HG03378 (cell line): ENCODE measurements at regions not wholly inside any gene's neighbourhood (a gene's known extent, or its start where the extent isn't known, plus 50 kb on each side); places are given as distances from the start of the nearest gene placed in this dataset.
"Not testable (repeated sequence)": the region's sequence is repeated elsewhere in the genome, so short reads cannot be mapped to it uniquely, and the experiment has no call there.

Experiments used
- ATAC-seq: cut with Tn5 transposase; IDR thresholded peaks from one replicate; pipeline ENCODE4 v1.9.1; 2021; ENCODE audit warnings: mild to moderate bottlenecking, moderate library complexity; ENCODE audit not compliant: unreplicated experiment

DNA sequence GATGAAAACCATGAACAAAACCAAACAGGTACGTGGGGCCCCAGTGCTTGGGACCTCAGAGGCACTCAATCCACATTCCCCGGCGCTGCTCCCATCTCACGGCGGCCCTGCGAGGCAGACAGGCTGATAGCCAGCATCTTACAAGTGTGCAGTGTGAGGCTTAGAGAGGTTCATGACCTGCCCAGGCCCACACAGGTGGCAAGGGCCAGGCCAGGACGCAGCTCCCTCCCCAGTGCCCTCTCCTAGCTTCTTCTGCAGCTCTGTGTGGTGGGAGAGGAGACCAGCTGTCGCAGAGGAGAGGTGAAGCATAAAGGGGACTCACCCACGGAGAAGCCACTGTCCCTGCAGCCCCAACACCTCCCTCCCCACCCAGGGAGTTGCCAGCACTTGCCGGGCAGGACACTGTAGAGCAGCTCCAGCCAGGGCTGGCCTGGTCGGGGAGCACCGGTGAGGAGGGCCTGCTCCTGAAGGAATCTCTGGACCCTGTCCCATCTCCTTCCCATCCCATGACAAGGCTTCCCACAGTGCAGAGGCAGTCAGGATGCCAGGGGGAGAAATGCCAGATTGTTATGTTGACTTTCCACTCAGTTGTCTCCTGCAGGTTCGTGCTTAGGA is 92.4 kb upstream of the TMEM45B start:
- ATAC-seq = no peak

DNA sequence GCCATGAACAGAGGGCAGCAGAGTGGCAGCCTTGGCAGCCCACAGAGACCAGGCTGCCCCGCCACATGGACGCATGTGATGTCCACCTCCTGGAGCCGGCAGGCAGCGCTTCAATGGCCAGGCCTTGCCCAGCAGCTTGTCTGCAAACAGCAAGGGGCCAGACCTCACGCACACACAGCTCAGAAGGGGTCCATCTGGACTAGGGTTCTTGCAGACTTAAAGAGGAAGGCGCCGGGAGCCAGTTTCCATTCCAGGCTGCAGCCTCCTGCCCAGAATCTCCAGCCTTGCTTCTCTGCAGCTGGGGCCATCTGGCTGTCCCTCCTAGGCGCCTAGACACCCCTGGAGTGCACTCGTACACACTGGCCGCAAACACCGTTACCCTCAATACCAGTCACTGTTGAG is 91.9 kb upstream of the TMEM45B start:
- ATAC-seq = no peak

DNA sequence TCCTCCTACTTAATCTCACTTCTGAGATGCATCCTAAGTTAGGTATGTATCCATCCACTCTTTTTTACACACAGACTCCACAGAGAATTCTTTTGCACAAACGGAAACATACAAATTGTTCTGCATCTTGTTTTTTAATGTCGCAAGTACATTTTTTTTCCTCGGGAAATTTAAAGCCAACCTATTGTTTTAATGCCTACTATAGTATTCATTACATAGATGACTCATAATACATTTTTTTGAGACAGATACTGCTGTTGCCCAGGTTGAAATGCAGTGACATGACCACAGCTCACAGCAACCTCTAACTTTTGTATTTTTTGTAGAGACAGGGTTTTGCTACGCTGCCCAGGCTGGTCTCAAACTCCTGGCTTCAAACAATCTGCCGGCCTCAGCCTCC is 90.8 kb upstream of the TMEM45B start:
- ATAC-seq = no peak

DNA sequence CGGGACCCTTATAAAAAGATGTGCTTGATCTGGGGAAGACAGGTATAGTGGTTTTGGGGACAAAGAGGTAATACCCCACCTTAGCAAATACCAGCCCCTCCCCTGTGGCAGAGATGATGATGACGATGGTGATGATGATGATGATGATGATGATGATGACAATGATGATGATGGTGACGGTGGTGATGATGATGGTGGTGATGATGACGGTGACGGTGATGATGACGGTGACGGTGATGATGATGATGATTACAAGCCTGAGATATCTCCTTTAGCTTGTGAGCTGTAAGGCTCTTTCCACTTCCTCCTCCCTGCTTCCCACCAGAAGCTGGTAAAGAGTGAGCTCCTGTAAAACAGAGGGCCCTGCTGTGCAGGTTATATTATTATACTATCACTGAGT is 89.5 kb upstream of the TMEM45B start:
- ATAC-seq = no peak

DNA sequence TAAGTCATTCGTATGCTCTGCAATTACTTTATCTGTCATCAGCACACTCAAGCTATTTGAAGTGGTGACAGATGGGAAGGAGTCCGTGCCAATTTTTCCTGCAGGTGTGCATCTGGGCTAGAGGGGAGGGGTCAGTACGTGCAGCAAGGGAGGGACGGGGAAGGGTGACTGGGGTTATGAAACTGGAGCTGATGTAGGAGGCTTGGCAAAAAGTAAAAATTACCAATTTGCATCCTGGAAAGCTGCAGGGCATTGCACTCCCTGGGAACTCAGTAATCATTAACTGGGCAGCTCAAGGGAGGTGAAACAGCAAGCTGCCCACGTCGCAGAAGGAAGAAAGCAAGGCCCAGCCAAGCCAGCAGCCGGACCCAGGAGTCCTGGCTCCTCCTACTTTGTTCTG is 87.1 kb upstream of the TMEM45B start:
- ATAC-seq = no peak

DNA sequence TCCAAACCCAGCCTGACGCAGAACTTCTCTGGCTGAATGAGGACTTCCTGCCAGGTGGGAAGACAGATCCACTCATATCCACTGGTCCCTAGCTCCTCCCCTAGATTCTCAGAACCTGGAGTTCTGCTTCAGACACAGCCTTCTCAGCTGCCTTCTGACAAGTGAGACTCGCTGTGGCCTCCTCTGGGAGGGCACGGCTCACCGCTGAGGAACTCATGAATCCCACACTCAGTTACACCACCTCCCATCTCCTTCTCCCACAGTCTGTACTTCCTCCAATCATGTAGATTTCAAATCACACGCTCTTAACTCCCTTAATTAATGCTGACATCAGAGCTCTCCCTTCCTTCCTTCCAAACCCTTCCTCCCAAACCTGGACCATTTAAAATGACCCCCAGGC is 86.4 kb upstream of the TMEM45B start:
- ATAC-seq = no peak

DNA sequence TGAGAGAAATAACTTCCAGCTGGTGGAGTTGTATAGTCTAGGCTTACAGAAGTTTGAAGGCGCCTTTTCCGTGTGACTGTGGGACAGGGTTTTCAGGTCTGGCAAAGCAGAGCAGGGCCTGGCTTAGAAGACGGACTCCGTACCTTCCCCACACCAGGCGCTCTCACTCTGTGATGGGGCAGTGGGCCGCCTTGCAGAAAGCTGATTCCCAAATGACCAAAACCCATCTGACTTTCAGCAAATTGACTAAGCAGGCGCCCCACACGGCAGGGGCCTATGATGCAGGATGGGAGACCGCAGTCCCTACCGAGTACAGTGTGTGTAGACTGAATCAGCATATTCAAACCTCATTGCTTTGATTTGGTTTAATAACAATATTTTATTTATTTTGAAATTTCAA is 85.8 kb upstream of the TMEM45B start:
- no peak for ATAC-seq

DNA sequence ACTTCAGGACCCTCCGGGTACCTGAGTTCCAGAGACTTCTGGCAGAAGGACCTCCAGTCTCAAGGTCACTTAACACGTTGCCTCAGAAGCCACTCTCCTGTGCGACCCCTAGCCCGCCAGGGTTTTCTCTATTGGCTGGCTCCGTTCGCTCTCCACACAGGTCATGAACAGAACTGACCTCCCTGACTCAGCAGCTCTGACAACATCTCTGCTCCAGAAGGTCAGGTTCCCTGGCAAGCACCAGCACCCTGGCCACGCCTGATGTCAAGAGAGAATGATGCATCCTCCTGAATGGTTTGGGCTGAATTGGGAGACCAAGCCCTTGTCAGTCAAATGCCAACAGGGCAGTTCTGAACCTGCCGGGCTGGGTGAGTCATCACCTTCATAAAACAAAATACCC is 84.3 kb upstream of the TMEM45B start:
- ATAC-seq = no peak

DNA sequence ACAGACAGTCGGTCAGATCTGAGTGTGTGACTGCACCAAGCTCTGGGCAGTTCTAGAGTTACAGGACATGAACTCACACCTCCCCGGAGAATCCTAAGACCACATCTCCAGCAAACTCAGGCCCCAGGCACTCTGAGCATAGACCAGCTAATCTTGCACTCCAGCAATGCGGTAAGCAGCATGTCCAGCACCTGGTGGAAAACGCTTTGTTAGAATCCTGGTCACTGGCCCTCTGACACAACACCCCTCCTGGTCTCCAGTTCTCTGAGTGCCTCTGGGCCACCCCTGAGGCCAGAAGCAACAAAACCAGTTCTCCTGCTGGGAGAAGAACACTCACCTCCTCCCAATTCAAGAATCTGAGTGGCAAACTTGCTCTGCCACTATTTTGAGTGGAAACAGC is 82.7 kb upstream of the TMEM45B start:
- no peak for ATAC-seq

DNA sequence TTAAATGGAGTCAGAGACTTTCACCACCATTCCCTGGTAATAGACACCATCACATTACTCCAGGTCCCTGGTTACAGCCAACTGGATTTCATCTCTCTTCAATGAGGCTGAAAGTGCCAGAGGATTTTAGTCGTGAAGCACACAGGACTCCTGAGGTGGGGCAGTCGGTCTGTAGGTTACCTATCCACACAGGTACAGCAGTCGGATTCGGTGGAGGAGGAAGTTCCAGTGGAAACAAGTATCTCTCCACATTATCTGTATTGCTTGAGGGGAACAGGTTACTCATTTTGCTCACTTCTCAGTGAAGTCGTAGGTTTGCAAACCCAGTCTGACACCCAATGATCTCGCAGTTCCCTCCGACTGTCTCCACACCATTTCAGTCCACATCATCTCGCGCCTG is 82.3 kb upstream of the TMEM45B start:
- ATAC-seq = no peak

DNA sequence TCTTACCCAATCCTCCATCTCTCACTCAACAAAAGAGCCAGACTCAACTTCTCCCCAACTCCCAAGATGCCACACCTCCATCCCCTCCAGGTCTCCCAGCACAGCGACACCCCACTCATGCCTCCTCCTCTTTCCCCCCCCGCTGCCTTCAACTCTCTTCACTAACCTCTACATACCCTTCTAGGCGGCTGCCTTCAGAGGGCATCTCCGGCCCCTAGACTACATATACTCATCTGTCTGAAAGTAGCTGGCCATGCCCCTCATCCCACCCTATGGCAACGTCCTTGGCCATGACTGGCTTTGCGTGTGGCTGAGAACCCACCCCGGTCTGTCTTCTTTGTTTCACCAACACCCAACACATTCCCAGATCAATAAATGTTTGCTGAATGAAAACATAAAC is 81.7 kb upstream of the TMEM45B start:
- no peak for ATAC-seq

DNA sequence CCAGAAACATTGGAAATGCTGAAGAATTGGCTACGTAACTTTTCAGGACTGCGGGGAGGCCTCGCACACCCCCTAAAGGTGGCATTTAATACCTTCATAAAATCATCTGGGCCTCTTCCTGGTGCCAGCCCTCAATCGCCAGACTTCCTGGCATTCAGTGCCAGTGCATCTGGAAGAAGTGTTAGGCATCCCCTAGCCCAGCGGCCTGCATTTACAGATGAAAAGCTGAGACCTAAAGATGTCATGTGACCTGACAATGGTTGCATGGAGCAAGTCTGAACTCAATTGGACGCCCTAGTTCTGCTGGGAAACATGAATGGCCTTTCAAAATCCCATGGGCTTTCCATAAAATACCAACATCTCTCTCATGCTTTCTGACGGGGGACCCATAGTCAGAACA is 81.0 kb upstream of the TMEM45B start:
- no peak for ATAC-seq

DNA sequence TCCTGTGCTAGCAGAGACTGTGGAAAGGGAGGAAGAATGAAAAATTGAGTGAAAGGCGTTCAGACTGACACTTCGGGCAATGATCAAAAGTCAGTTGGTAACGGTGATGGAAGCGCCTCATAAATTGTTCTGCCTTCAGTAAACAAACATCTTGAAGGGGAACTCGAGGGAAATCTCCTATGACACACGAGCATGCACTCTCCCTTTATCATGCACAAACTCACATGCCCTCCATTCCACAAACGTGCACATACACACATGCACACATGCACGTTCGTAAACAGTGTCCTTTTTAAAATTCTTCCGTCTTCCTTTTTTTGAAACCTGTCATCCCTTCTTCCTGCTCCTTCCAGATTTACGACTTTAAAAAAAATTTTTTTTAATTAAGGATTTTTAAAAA is 77.8 kb upstream of the TMEM45B start:
- ATAC-seq = no peak

DNA sequence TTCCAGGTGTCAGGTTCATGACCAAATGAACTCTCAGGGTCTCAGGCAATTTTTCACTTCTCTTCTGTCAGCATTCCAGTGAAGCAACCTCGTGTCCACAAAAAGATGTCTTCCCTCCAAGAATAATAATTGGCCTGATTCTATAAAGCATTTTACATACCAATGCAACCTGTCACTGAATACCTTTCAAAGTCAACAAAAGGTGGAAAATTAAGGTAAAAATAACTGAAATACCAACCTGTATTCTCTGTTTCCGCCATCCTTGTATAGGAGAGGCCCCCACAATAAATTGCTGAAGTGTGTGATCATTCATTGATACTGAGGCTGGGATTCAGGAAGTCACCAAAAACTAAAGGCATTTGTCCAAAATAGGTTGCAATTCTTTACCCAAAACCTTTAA is 77.4 kb upstream of the TMEM45B start:
- no peak for ATAC-seq

DNA sequence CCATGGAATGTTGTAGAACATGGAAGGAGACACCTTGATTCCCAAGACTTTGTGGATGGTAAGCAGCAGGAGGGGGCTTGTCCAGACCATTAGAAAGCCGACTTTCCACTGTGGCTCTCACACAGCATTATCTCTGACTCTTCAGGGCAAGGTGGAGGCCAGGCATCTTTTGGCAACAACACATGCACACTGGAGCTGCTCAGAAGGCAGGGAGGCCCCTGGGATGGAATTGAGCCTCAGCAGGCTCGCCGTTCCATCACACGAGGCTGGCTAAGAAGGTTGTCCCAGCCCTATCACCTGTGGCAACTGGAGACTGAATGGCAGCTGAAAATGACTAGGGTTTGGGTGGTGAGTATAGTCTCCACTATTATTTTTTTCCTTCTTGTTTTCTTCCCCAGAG is 76.3 kb upstream of the TMEM45B start:
- ATAC-seq = no peak

DNA sequence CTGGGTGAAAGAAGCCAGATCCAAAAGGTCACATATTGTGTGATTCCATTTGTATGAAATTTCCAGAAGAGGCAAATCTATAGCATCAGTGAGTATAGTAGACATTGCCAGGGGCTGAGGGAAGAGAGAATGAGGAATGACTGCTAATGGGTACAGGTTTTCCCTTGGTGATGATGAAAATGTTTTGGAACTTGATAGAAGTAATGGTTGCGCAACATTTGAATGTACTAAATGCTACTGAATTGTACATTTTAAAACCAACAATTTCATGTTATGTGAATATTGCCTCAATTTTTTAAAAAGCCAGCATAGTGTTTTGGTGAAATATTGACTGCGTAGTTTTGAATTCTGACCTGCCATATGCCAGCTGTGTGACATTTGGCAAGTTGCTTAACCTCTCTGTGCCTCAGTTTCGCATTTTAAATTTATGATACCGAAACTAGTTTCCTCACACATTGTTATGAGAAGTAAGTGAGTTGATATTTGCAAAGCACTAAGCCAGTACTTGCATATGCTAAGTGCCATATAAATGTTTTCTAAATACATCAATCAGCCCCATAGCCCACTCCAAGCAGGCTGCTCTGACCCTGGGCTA is 75.4 kb upstream of the TMEM45B start:
- no peak for ATAC-seq

DNA sequence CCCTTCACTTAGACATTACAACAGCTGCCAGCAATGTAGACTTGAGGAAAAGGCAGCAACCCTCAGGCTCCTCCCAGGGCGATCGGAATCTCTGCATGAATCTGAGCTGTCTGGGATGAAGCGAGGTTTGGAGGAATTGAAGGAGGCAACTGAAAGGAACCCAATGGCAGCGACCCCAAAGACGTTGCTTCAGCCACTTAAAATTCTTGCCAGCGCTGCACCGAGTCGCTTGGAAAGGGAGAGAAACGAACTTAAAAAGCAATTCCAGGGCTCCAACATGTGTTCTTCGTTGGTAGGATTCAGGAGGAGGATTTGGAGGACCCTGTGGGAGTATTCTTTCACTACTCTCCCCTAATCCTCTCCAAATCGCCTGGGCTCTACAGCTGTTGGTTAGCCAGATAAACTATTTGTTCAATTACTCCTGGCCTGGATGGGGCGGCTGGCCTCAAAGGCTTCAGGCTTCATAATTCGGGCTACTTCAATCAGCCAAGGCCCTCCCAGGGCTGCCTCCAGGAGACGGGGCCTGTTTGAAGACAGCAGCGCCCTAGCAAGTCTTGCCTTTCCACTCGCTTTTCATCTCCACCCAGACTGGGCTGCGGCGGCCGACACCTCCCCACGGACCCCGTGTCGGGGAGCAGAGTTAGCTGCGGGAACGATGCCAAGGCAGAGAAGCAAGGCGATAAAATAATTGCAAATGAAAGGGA is 72.4 kb upstream of the TMEM45B start:
- no peak for ATAC-seq

DNA sequence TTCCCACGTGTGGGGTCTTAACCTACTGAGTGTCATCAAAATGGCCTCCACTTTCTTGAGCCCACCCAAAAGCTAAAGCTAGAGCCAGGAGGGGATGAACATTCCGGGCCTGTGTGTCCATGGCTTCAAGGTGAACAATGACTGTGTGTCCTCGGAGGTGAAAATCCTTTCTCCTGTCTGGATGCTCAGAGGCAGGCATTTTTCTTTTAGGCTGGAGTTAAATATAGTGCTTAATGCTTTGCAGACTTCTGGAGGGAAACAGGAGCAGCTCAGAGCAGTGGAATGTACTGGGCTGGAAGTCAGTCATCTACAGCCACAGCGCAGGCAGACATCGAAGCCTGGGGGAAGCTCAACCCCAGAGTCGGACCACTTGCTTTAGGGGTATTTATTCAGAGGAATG is 68.6 kb upstream of the TMEM45B start:
- ATAC-seq = no peak

DNA sequence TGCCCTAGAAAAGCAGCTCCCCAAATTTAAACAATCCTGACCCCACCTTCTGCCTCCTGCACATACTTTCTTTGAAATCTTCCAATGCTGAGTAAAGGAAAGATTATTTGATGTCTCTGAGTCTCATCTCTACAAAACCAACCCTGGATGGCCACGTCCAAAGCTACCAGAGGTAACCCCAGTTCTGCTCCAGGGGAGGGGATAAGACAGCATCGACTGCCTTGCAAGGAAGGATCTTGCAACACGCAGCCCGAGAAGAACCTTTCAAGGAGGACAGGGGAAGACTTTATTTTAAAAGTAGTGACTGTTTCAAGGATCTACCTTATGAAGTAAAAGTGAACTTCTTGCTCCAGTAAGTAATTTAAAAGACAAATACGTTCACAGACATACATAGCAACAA is 66.5 kb upstream of the TMEM45B start:
- ATAC-seq = no peak

DNA sequence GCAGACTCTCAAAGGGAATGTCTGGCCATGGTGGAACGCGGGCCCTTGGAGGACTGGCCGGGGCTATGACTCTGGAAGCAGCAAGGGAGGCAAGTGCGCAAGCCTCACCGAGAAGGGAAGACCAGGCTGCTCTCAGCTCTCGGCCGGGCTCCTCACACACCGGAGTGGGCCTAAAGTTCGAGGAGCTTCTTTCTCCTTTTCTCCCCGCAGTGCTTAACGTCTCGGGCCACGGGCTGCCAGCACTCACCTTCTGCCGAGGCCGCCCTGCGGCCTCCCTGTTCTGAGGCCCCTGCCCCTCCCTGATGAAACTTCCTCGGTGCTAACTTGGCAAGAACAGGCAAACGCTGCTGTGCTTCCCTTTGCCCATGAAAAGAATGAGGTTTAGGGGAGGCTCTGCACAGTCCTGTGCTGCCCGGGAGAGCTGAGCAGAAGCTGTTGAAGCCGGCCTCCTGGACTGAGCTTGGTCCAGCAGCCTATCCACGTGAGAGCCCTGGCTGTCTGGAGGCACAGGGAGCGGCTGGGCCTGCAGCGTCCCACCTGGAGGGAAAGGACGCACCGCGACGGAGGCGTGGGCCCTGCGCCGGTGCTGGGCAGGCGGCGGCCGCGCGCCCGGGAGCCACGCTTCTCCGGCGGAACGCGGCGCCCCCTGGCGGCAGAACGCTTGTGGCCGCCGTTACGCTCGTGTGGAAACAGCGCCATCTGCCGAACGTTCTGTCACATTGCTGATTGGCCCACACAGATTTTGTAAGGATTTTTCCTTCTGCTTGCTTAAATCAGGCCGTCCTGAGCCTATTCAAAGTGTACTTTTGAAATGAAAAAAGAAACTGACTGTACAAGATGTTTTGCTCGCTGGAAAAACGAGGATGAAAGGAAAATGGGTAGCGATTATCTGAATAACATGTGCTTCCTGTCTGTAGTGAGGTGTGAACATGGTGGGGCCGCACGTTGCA is 65.0 kb upstream of the TMEM45B start:
- ATAC-seq = peak; percentile 92

DNA sequence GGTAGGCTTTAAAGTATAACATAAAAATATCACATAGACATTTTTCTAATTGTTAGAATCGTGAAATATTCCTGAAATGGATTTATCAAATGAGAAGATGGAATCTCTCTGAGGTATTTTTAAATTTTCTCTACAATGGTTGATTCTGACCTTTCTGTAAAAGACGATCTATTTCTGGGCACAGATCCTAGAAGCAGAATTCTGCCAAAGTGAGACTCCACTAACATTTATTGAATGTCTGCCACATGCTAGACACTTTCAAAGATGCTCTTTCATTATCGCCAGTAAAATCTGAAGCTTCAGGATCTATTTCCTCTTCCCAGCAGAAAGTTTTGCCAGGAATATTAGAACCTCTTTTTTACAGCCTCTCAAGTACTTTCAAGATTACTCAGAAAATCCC is 64.1 kb upstream of the TMEM45B start:
- no peak for ATAC-seq

DNA sequence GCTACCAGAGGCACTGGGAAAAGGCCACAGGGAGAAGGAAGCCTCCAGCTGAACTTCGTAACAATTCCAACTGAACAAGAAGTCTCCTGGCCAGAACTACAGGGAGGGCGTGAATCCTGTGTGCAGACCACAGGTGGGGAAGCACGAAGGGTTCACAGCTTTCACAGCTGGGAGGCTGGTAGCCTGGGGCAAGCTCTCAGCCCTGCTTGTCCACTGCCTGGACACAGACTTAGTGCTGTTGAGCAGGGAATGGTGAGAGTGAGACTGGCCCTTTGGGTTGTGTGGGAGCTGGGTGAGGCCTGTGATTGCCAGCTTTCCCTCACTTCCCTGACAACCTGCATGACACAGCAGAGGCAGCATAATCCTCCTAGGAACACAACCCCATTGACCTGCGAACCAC is 52.1 kb upstream of the TMEM45B start:
- not testable (repeated sequence) for ATAC-seq
